Testis (tissue), 2 donors: ENCODE measurements at regions not wholly inside any gene's neighbourhood (a gene's known extent, or its start where the extent isn't known, plus 50 kb on each side); places are given as distances from the start of the nearest gene placed in this dataset.

Experiments used
- CTCF ChIP-seq, 3 experiments: fragments of 450-650 bp in 2 of 3; fragments of 200-600 bp in 1 of 3; sonication (generic) in 1 of 3; IDR thresholded peaks; one replicate each; pipeline ENCODE4 v1.5.1; 2016 to 2019; ENCODE audit warnings: antibody characterized with exemption in 3 of 3, mild to moderate bottlenecking in 2 of 3, moderate library complexity in 1 of 3
- POLR2A ChIP-seq: fragments of 450-650 bp; IDR thresholded peaks from one replicate; pipeline ENCODE4 v1.6.1; 2017; ENCODE audit warnings: antibody characterized with exemption, mild to moderate bottlenecking, moderate library complexity

DNA sequence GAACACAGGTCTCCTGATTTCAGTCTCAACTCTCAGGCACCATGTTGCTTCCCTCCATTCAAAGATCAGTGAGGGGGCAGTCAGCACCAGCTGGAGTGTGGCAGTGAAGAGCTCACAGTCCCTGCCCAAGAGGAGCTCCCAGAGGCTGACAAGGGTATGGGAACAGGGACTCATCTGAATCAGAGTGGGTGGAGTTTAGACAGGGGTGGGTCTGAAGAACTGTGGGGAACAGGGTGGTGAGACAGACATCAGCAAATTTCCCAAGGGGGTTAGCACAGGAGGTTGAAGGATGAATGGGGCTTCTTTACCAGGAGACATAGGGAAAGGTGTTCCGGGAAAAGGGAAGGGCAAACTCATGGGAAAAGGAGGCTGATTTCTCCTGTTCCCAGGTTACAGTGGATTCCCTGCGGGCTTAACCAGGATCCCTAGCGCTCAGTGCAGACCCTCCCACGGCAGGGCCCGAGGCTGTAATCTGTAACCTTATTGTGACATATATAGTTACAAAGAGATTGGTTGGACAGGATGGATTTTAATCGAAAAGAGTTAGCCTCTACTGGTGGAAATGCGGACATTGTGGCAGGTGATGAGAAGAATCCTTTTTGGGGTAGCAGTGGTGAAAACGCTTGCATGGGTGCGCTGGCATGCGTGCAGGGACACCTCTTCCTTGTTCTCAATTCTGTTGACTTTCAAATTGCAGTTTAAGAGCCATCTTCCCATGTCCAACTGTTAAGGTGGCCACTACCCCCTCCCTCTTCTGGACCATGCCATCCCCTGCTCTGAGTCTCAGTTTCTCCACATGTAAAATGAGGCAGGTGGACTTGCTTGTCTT lies 160.3 kb downstream of the SMAD6 start:
- TF ChIP-seq CTCF (IDR thresholded peaks at IDR 0.05) (no peak), POLR2A (no peak)
